Breast epithelium (tissue), 4 donors: ENCODE measurements at regions not wholly inside any gene's neighbourhood (a gene's known extent, or its start where the extent isn't known, plus 50 kb on each side); places are given as distances from the start of the nearest gene placed in this dataset.

ENCODE experiments used
- DNase-seq, 2 donors: peaks; one replicate each; pipeline ENCODE4 v3.0.0-alpha.2; 2019; ENCODE audit warnings: low spot score in 2 of 2
- H3K27ac ChIP-seq, 2 donors: fragments of 200-600 bp; sonication (generic) in 1 of 2; one replicate each; pipeline ENCODE4 v1.5.1; 2016 to 2019; ENCODE audit warnings: mild to moderate bottlenecking in 1 of 2
- H3K27me3 ChIP-seq, 2 donors: fragments of 200-600 bp; sonication (generic) in 1 of 2; one replicate each; pipeline versions ENCODE4 v1.5.1 to v1.6.0; 2017 to 2019; ENCODE audit warnings: control low read depth in 1 of 2, mild to moderate bottlenecking in 1 of 2
- H3K36me3 ChIP-seq: fragments of 200-600 bp; one replicate; pipeline ENCODE4 v1.5.1; 2019
- H3K4me1 ChIP-seq, 2 donors: fragments of 200-600 bp; sonication (generic); one replicate each; pipeline ENCODE4 v1.5.1; 2016 to 2019; ENCODE audit warnings: control low read depth in 1 of 2
- H3K4me3 ChIP-seq, 3 donors: fragments of 200-600 bp; sonication (generic); 1 replicate in 2 of 3; 2 replicates in 1 of 3; pipeline ENCODE4 v1.5.1; 2016 to 2019; ENCODE audit warnings: mild to moderate bottlenecking in 3 of 3, moderate library complexity in 2 of 3
- H3K9me3 ChIP-seq, 2 donors: fragments of 200-600 bp; sonication (generic) in 1 of 2; one replicate each; pipeline ENCODE4 v1.5.1; 2016 to 2019; ENCODE audit warnings: control low read depth in 1 of 2
- CTCF ChIP-seq, 3 donors: fragments of 450-650 bp; IDR thresholded peaks; one replicate each; pipeline ENCODE4 v1.5.1; 2016 to 2017; ENCODE audit warnings: antibody characterized with exemption in 3 of 3, mild to moderate bottlenecking in 3 of 3, moderate library complexity in 3 of 3
- POLR2A ChIP-seq: fragments of 450-650 bp; IDR thresholded peaks from one replicate; pipeline ENCODE4 v1.6.1; 2016; ENCODE audit warnings: antibody characterized with exemption, mild to moderate bottlenecking, moderate library complexity
- POLR2AphosphoS5 ChIP-seq, 3 donors: sonication (generic); formaldehyde crosslinking; IDR thresholded peaks; one replicate each; pipeline ENCODE4 v1.6.1; 2017; ENCODE audit warnings: antibody characterized with exemption in 3 of 3
- intact Hi-C: fragments of 100-400 bp; cut with DNase I; formaldehyde crosslinking; loops from one replicate; pipeline ENCODE4 v1.15.1; 2023; ENCODE audit warnings: low total_unique reads

DNA sequence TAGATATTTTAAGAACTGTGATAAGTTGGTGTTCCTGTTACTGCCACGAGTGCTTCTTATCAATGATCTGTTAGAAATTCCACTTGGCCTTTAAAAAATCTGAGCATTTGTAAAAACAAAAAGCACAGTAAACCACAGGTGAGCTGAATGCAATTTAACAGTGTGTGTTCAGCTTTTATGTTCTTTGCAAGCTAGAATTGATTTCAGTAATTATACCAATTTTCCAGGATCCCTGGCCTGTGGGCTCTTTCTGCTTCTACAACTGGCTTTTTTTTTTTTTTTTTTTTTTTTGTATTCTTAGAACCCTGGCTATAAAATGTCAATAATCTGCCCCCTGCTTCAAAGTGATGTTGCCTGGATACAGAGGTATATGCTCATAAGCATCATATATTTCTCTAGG is 548.5 kb upstream of the SLC8A1 start:
- Histone ChIP-seq H3K9me3 (no peaks in the 10 kb centered on the region), H3K36me3 (no peaks in the 10 kb centered on the region), H3K4me1 (no peaks in the 10 kb centered on the region), H3K27ac (no peak overlapping the region), H3K4me3 (no peak overlapping the region), H3K27me3 (no peaks in the 10 kb centered on the region)
- intact Hi-C loops: no loop called here
- TF ChIP-seq POLR2A: no peak
- TF ChIP-seq POLR2AphosphoS5 (IDR thresholded peaks at IDR 0.05): no peak
- no peak for TF ChIP-seq CTCF (IDR thresholded peaks at IDR 0.05)
- no peak for DNase-seq

DNA sequence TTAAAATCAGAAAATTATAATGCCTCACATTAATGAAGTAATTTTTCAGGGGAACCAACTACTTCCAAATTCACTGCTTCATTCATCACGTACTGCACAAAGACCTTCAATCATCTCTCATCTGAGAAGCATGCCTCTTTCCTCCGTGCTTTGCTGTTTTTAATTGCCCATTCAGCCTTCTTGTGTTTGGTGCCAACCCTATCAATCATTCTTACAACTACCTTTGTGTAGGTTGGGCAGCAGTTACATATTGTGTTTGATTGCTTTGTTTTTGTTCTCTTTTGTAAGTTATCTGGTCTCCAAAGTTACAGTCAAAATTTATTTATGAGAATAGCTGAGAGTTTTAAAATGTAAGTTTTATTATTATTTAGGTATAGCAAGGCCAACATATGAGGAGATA is 549.0 kb upstream of the SLC8A1 start:
- H3K4me3 ChIP-seq: no peak overlapping the region
- intact Hi-C loops: no loop called here
- H3K27ac ChIP-seq: no peak overlapping the region
- H3K27me3 ChIP-seq: no peaks in the 10 kb centered on the region
- no peaks in the 10 kb centered on the region for H3K9me3 ChIP-seq
- DNase-seq: no peak
- H3K4me1 ChIP-seq: no peaks in the 10 kb centered on the region
- no peak for TF ChIP-seq POLR2AphosphoS5 (IDR thresholded peaks at IDR 0.05)
- no peak for TF ChIP-seq CTCF (IDR thresholded peaks at IDR 0.05)
- TF ChIP-seq POLR2A: no peak
- no peaks in the 10 kb centered on the region for H3K36me3 ChIP-seq

DNA sequence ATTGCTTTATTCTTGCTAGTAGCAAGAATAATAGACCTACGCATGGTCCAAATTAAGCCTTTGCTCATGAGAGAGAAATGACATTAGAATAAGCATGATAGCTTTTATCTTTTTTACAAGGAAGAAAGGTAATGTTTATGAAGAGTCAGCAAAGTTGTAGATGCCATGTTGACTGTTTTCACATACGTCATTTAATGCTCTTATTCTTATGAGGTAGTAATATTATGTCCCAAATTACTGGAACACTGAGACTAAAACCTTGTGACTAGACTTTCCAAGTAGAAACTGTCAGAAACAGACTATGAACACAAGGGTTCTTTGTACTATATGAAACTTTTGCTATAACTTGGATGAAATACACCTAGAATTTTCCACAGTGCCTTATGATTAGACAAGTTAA is 552.8 kb upstream of the SLC8A1 start:
- H3K4me3 ChIP-seq: no peak overlapping the region
- H3K36me3 ChIP-seq: no peaks in the 10 kb centered on the region
- H3K27ac ChIP-seq: no peak overlapping the region
- H3K9me3 ChIP-seq: no peaks in the 10 kb centered on the region
- no peaks in the 10 kb centered on the region for H3K27me3 ChIP-seq
- no peak for TF ChIP-seq POLR2A
- no peak for TF ChIP-seq POLR2AphosphoS5 (IDR thresholded peaks at IDR 0.05)
- no peak for TF ChIP-seq CTCF (IDR thresholded peaks at IDR 0.05)
- DNase-seq: no peak
- H3K4me1 ChIP-seq: no peaks in the 10 kb centered on the region
- intact Hi-C loops: no loop called here

DNA sequence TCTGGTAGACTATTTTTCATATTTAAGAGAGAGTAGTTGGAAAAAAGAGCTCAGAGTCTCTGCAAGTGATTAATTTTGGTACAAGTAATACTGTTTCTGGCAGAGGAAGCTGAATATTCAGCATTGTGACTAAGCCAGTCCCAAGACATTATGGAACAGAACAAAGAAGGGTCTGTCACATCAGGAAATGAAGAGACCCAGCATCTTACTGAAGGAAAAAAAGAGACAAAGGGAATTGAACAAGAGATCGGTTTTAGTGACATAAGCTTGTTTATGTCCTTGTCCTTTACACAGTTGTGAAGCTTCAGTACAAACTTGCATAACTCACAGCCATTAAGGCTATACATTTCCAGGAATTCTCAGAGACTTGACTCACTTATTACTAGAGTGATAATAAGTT is 568.5 kb upstream of the SLC8A1 start:
- no peak overlapping the region for H3K27ac ChIP-seq
- TF ChIP-seq POLR2AphosphoS5 (IDR thresholded peaks at IDR 0.05): no peak
- no peak for TF ChIP-seq CTCF (IDR thresholded peaks at IDR 0.05)
- TF ChIP-seq POLR2A: no peak
- no peaks in the 10 kb centered on the region for H3K4me1 ChIP-seq
- H3K9me3 ChIP-seq: no peaks in the 10 kb centered on the region
- H3K4me3 ChIP-seq: no peak overlapping the region
- no peak for DNase-seq
- no peaks in the 10 kb centered on the region for H3K36me3 ChIP-seq
- no peaks in the 10 kb centered on the region for H3K27me3 ChIP-seq
- intact Hi-C loops: no loop called here

DNA sequence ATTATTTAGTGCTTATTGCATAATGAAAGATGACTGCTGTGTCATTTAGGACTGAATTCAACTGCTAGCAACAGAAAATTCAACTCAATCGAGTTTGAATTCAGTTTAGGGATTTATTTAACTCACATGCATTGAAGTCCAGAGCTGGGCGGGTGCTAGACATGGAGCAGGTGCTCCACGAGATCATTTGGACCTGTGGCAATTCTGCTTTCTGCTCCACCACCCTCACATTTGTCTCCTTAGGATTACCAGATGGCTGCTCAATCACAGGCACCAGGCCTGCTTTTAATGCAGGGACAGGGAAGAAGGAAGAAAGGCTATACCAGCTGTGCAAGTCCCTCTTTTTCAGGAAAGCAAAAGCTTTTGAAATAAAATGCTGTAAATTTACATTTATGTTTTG is 572.9 kb upstream of the SLC8A1 start:
- intact Hi-C loops: no loop called here
- Histone ChIP-seq H3K4me1 (no peaks in the 10 kb centered on the region), H3K27me3 (no peaks in the 10 kb centered on the region), H3K4me3 (no peak overlapping the region), H3K36me3 (no peaks in the 10 kb centered on the region), H3K27ac (no peak overlapping the region), H3K9me3 (no peaks in the 10 kb centered on the region)
- TF ChIP-seq POLR2A: no peak
- TF ChIP-seq POLR2AphosphoS5 (IDR thresholded peaks at IDR 0.05): no peak
- TF ChIP-seq CTCF (IDR thresholded peaks at IDR 0.05): no peak
- no peak for DNase-seq
